ENCODE measurements at regions not wholly inside any gene's neighbourhood (a gene's known extent, or its start where the extent isn't known, plus 50 kb on each side); places are given as distances from the start of the nearest gene placed in this dataset.

DNA sequence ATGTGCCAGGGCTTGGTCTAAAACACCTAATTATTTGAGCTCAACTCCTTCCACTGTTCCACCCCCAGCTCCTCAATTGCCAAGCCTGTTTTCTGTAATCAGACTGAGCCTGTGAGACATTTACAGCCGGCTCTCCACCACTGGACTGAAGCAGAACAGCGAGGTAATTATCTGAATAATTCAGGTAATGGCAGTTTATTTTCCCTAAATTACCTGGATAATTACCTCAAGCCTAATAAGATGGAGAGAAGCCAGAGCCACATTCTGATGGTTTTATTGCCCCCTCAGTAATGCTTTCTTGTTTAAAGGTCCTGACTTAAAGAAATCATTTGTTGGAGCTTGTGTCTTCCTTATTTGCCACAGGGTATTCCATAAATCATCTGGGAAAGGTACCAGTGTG is 64.2 kb downstream of the FZD4 start:
- POLR2A ChIA-PET = no interaction called here

More for the DNA sequence above, 64.2 kb downstream of the FZD4 start:
- no peak overlapping the region for H3K4me3 ChIP-seq (replicated peaks in 1 of 2; ENCODE audit: low read depth in 1 of 2, low read length in 2 of 2)
- no peaks in the 10 kb centered on the region for H3K9me3 ChIP-seq (ENCODE audit: control insufficient read depth in 1 of 2, insufficient read depth in 1 of 2, low read depth in 1 of 2, low read length in 2 of 2)
- intact Hi-C loops (cut with micrococcal nuclease) = no loop called here
- H3K27me3 ChIP-seq (ENCODE audit: insufficient read depth, low read length) = no peaks in the 10 kb centered on the region
- no peak overlapping the region for H3K27ac ChIP-seq (ENCODE audit: low read depth, low read length)
- no peaks in the 10 kb centered on the region for H3K36me3 ChIP-seq (ENCODE audit: control insufficient read depth in 1 of 2, insufficient read depth in 2 of 2, low read length in 2 of 2)
- ATAC-seq (no peak), DNase-seq (ENCODE audit: low read depth, low spot score) (no peak)
- CTCF ChIA-PET = interaction anchor here (1.1 kb wide), 1 partner anchor 20 kb away, joined by 4 read pairs; no protein-coding TSS in a partner anchor
- no peaks in the 10 kb centered on the region for H3K9me2 ChIP-seq (ENCODE audit: insufficient read depth)
- no peak overlapping the region for H2AFZ ChIP-seq (ENCODE audit: low read depth, low read length, poor library complexity, severe bottlenecking)
- no peaks in the 10 kb centered on the region for H3K4me1 ChIP-seq (ENCODE audit: control insufficient read depth in 1 of 2, insufficient read depth in 2 of 2, low read length in 2 of 2)
- H3K9ac ChIP-seq (ENCODE audit: low read length) = no peak overlapping the region
- no peaks in the 10 kb centered on the region for H3K79me2 ChIP-seq (ENCODE audit: insufficient read depth, low read length)
- BruUV-seq (replicated peaks) = no TSS peak
- H4K20me1 ChIP-seq (ENCODE audit: insufficient read depth) = no peaks in the 10 kb centered on the region
- TF ChIP-seq FOSL1 (IDR thresholded peaks at IDR 0.05; ENCODE audit: low read depth) = no peak
- no peak for TF ChIP-seq SIN3A (IDR thresholded peaks at IDR 0.05; ENCODE audit: low read depth)
- TF ChIP-seq, protein P1, sequence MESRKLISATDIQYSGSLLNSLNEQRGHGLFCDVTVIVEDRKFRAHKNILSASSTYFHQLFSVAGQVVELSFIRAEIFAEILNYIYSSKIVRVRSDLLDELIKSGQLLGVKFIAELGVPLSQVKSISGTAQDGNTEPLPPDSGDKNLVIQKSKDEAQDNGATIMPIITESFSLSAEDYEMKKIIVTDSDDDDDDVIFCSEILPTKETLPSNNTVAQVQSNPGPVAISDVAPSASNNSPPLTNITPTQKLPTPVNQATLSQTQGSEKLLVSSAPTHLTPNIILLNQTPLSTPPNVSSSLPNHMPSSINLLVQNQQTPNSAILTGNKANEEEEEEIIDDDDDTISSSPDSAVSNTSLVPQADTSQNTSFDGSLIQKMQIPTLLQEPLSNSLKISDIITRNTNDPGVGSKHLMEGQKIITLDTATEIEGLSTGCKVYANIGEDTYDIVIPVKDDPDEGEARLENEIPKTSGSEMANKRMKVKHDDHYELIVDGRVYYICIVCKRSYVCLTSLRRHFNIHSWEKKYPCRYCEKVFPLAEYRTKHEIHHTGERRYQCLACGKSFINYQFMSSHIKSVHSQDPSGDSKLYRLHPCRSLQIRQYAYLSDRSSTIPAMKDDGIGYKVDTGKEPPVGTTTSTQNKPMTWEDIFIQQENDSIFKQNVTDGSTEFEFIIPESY (IDR thresholded peaks at IDR 0.05; ENCODE audit: extremely low read depth, insufficient replicate concordance, low read length) = no peak
- TF ChIP-seq SP1 (IDR thresholded peaks at IDR 0.05; ENCODE audit: low read depth) = no peak
- TF ChIP-seq EZH2 (IDR thresholded peaks at IDR 0.05) = no peak
- TF ChIP-seq, protein P2, sequence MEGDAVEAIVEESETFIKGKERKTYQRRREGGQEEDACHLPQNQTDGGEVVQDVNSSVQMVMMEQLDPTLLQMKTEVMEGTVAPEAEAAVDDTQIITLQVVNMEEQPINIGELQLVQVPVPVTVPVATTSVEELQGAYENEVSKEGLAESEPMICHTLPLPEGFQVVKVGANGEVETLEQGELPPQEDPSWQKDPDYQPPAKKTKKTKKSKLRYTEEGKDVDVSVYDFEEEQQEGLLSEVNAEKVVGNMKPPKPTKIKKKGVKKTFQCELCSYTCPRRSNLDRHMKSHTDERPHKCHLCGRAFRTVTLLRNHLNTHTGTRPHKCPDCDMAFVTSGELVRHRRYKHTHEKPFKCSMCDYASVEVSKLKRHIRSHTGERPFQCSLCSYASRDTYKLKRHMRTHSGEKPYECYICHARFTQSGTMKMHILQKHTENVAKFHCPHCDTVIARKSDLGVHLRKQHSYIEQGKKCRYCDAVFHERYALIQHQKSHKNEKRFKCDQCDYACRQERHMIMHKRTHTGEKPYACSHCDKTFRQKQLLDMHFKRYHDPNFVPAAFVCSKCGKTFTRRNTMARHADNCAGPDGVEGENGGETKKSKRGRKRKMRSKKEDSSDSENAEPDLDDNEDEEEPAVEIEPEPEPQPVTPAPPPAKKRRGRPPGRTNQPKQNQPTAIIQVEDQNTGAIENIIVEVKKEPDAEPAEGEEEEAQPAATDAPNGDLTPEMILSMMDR (IDR thresholded peaks at IDR 0.05 in 2 of 3, conservative IDR thresholded peaks at IDR 0.05 in 1 of 3; ENCODE audit: borderline replicate concordance in 1 of 3, insufficient read depth in 1 of 3, low read depth in 2 of 3, low read length in 2 of 3) = no peak
- TF ChIP-seq TCF7L2 (IDR thresholded peaks at IDR 0.05; ENCODE audit: borderline replicate concordance, extremely low read depth, insufficient read depth, insufficient read length) = no peak
- TF ChIP-seq RAD21 (IDR thresholded peaks at IDR 0.05; ENCODE audit: low read depth) = no peak
- TF ChIP-seq ELF1 (IDR thresholded peaks at IDR 0.05; ENCODE audit: borderline replicate concordance, low read depth) = no peak
- TF ChIP-seq CBX3 (IDR thresholded peaks at IDR 0.05; ENCODE audit: low read depth) = no peak
- no peak for TF ChIP-seq POLR2AphosphoS5 (IDR thresholded peaks at IDR 0.05; ENCODE audit: low read depth, low read length)
- TF ChIP-seq YY1 (IDR thresholded peaks at IDR 0.05; ENCODE audit: extremely low read depth, insufficient replicate concordance, low read depth, low read length) = no peak
- no peak for TF ChIP-seq ZFX (IDR thresholded peaks at IDR 0.05)
- TF ChIP-seq, protein P3, sequence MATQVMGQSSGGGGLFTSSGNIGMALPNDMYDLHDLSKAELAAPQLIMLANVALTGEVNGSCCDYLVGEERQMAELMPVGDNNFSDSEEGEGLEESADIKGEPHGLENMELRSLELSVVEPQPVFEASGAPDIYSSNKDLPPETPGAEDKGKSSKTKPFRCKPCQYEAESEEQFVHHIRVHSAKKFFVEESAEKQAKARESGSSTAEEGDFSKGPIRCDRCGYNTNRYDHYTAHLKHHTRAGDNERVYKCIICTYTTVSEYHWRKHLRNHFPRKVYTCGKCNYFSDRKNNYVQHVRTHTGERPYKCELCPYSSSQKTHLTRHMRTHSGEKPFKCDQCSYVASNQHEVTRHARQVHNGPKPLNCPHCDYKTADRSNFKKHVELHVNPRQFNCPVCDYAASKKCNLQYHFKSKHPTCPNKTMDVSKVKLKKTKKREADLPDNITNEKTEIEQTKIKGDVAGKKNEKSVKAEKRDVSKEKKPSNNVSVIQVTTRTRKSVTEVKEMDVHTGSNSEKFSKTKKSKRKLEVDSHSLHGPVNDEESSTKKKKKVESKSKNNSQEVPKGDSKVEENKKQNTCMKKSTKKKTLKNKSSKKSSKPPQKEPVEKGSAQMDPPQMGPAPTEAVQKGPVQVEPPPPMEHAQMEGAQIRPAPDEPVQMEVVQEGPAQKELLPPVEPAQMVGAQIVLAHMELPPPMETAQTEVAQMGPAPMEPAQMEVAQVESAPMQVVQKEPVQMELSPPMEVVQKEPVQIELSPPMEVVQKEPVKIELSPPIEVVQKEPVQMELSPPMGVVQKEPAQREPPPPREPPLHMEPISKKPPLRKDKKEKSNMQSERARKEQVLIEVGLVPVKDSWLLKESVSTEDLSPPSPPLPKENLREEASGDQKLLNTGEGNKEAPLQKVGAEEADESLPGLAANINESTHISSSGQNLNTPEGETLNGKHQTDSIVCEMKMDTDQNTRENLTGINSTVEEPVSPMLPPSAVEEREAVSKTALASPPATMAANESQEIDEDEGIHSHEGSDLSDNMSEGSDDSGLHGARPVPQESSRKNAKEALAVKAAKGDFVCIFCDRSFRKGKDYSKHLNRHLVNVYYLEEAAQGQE (IDR thresholded peaks at IDR 0.05; ENCODE audit: low read depth) = no peak
- TF ChIP-seq ZNF274 (IDR thresholded peaks at IDR 0.05; ENCODE audit: low read depth, low read length) = no peak
- TF ChIP-seq JUND (IDR thresholded peaks at IDR 0.05) = no peak
- no peak for TF ChIP-seq CEBPB (IDR thresholded peaks at IDR 0.05; ENCODE audit: low read depth)
- TF ChIP-seq, protein P4, sequence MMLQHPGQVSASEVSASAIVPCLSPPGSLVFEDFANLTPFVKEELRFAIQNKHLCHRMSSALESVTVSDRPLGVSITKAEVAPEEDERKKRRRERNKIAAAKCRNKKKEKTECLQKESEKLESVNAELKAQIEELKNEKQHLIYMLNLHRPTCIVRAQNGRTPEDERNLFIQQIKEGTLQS (IDR thresholded peaks at IDR 0.05) = no peak
- no peak for TF ChIP-seq SRF (IDR thresholded peaks at IDR 0.05; ENCODE audit: low read depth)
- RAD21 ChIA-PET (ENCODE audit: low non-redundant PET in 1 of 2, low total read pairs in 2 of 2, uncharacterized antibody in 2 of 2, unreplicated experiment in 2 of 2) = no interaction called here
- no peak overlapping the region for H3K4me2 ChIP-seq (ENCODE audit: low read length)

Measured in HCT116 (cell line).